LHCN-M2 (cell line): ENCODE measurements at regions not wholly inside any gene's neighbourhood (a gene's known extent, or its start where the extent isn't known, plus 50 kb on each side); places are given as distances from the start of the nearest gene placed in this dataset.
"Not testable (repeated sequence)": the region's sequence is repeated elsewhere in the genome, so short reads cannot be mapped to it uniquely, and the experiment has no call there.

Experiments
- DNase-seq: peaks from one replicate; pipeline ENCODE4 v3.0.0-alpha.2; 2012; ENCODE audit warnings: low read depth

- no peak for DNase-seq
Measured at GRCh38 chr4:155592179-155592937, 74.3 kb upstream of the GUCY1A1 start.

DNA sequence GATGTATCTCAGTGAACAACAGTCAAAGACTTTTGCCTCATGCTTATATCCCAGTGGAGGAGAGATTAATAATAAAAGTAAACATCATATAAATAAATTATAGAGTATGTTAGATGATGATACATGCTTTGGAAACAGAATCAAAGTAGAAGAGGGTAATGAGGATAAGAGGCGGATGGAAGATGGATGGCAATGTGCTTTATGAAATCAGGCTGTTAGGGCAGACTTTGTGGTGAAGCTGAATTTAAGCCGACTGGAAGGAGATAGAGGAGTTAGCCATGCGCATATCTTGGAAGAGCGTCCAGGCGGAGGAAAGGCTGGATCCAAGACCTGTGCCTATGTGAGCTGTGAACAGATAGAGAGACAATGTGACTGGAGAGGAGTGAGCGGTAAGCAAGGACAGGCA, 74.9 kb upstream of the GUCY1A1 start:
- DNase-seq, result no peak

- no peak for DNase-seq
Measured at GRCh38 chr4:155590796-155591585, 75.7 kb upstream of the GUCY1A1 start.

DNA sequence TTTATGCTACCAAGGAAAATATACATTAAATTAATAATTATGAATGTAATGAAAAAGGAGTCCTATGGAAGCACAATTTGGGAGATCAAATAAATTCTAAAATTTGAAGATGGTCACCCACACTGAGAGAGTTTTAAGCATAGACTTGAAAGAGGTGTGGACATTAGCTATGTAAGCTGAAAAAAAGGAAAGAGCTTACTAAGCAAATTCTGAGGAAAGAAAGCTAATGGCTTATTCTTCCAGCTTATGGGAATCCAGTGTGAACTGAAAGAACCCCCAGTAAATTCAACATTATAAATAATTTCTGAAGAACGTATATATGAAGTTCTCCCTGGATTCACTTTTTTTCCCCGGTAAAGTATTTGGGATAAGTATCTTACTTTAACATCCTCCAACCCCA, 78.2 kb upstream of the GUCY1A1 start:
- DNase-seq, result no peak

- peak; percentile 33 for DNase-seq
Measured at GRCh38 chr4:155587766-155588165, 78.9 kb upstream of the GUCY1A1 start.

GRCh38 chr4:155582971-155583437, 83.6 kb upstream of the GUCY1A1 start:
- DNase-seq, result no peak

GRCh38 chr4:155582041-155582440, 84.6 kb upstream of the GUCY1A1 start:
- DNase-seq, result no peak

- DNase-seq, result peak; percentile 4
Measured at GRCh38 chr4:155578726-155579370, 87.8 kb upstream of the GUCY1A1 start.

GRCh38 chr4:155578219-155578618, 88.4 kb upstream of the GUCY1A1 start:
- no peak for DNase-seq

DNA sequence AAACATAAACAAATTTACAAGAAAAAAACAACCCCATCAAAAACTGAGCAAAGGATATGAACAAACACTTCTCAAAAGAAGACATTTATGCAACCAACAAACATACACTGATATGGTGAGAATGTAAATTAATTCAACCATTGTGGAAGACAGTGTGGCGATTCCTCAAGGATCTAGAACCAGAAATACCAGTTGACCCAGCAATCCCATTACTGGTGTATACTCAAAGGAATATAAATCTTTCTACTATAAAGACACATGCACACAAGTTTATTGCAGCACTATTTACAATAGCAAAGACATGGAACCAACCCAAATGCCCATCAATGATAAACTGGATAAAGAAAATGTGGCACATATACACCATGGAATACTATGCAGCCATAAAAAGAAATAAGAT, 92.3 kb upstream of the GUCY1A1 start:
- not testable (repeated sequence) for DNase-seq

GRCh38 chr4:155573126-155573525, 93.5 kb upstream of the GUCY1A1 start:
- no peak for DNase-seq

- DNase-seq, result no peak
Measured at GRCh38 chr4:155572106-155572703, 94.4 kb upstream of the GUCY1A1 start.

DNA sequence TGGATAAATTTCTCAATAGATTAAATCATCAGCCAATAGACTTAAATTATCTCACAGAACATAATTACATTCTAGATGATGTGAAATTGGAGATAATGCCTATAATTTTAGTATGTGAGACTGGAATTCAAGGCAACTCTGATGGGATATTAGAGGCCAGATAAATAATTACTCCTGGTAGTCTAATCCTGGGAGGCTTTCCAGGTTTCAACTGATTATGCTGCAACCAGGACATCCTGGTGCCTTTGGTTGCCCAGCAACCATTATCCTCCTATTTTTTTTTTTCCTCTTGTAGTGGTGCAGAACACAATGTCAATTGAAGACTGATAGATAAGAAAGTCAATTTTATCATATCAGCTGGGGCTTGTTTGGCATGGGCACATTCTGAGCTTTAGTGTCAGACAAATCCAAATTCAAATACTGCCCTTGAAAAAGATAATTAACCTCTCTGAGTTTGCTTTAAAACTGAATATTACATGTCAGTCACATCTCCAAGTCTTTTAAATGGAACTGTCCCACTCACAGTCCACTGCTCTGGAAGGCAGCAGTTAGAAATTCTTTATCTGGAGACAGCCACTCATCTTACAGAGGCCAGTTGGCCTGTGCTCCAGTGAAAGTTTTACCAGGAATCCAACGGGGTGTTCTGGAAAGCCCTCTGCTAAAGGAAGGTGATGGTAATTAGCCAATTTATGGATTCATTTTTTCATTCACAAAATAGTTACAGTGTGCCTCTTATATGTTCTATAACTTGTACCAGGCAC, 95.3 kb upstream of the GUCY1A1 start:
- no peak for DNase-seq

DNA sequence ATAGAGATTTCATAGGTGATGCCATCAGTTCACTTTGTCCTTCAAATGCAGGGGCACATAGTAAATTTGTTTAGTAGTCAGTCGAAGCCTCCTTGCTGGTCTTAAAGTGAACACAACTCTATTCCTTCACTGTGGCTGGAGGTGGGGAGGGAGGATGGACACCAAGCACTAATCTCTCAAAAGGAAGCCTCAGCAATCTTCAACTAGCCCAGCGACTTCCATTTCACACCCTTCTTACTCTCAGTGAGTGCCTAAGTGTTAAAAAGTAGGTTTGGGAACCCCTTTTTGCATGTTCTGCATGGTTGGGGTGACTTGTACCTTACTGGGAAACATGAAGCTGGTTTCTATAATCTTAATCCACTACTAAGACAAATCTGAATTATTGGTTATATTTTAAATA, 96.0 kb upstream of the GUCY1A1 start:
- DNase-seq, result no peak

GRCh38 chr4:155569960-155570515, 96.6 kb upstream of the GUCY1A1 start:
- no peak for DNase-seq

GRCh38 chr4:155569471-155569870, 97.2 kb upstream of the GUCY1A1 start:
- no peak for DNase-seq

DNA sequence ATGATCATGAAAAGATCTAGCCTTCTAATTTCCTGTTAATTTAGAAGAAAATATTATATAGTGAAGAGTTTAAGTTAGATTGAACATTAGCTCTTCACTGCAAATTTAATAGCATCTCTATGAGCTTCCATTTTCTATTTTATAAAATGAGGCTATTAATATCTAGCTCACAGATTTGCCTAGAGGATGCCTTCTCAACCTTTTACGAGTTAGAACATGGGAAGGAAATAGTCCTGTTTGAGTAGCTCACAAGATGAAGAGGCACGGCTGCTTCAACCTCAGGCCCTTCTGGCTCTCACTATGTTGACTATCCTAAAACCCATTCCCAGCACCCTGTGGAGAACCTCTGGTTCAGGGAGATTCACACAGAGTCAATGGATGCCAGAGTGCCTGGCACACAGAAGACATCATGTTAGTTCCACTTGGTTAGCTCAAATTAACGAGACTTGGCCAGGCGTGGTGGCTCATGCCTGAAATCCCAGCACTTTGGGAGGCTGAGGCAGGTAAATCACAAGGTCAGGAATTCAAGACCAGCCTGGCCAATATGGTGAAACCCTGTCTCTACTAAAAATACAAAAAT, 97.9 kb upstream of the GUCY1A1 start:
- no peak for DNase-seq

- DNase-seq, result no peak
Measured at GRCh38 chr4:155566354-155566753, 100.3 kb upstream of the GUCY1A1 start.

- DNase-seq, result no peak
Measured at GRCh38 chr4:155565776-155566175, 100.9 kb upstream of the GUCY1A1 start.

GRCh38 chr4:155565330-155565729, 101.3 kb upstream of the GUCY1A1 start:
- no peak for DNase-seq

GRCh38 chr4:155564880-155565279, 101.8 kb upstream of the GUCY1A1 start:
- no peak for DNase-seq
